22Rv1 (cell line): ENCODE measurements at regions not wholly inside any gene's neighbourhood (a gene's known extent, or its start where the extent isn't known, plus 50 kb on each side); places are given as distances from the start of the nearest gene placed in this dataset.

Experiments
- CTCF ChIP-seq: fragments of 450-650 bp; IDR thresholded peaks from 2 replicates; pipeline ENCODE4 v1.5.1; 2017; ENCODE audit warnings: mild to moderate bottlenecking
- ZFX ChIP-seq: fragments of 450-650 bp; IDR thresholded peaks from 2 replicates; pipeline ENCODE4 v1.6.1; 2017; ENCODE audit warnings: antibody characterized with exemption, borderline replicate concordance

- no peak for TF ChIP-seq CTCF
- no peak for TF ChIP-seq ZFX
Observed at GRCh38 chr2:59196491-59196890, 955.4 kb upstream of the FANCL start.
